CD8-positive, alpha-beta memory T cell (primary cell): ENCODE measurements at regions not wholly inside any gene's neighbourhood (a gene's known extent, or its start where the extent isn't known, plus 50 kb on each side); places are given as distances from the start of the nearest gene placed in this dataset.

Experiments
- CTCF ChIA-PET: fragments of 350-600 bp; sonication (Branson Sonifier 250); formaldehyde crosslinking; loops from one replicate; lab custom pipeline; 2021; ENCODE audit warnings: antibody characterized with exemption; lab: Charles Lee
- POLR2A ChIA-PET: fragments of 350-600 bp; sonication (Branson Sonifier 250); formaldehyde crosslinking; loops from one replicate; lab custom pipeline; 2021; ENCODE audit warnings: antibody characterized with exemption; lab: Charles Lee
- DNase-seq, 5 donors: peaks; one replicate each; pipeline versions ENCODE4 v3.0.0 to v3.0.0-alpha.2; 2020 to 2022; ENCODE audit warnings: mixed read lengths in 1 of 5
- H3K27ac ChIP-seq: one replicate; pipeline ENCODE4 v1.7.0; 2013; ENCODE audit warnings: low read depth, mild to moderate bottlenecking, low read length, moderate library complexity
- H3K27me3 ChIP-seq: 2 replicates; pipeline ENCODE4 v1.7.0; 2013; ENCODE audit warnings: low read length, mild to moderate bottlenecking; ENCODE audit not compliant: insufficient read depth, poor library complexity, severe bottlenecking
- H3K36me3 ChIP-seq: 2 replicates; pipeline ENCODE4 v1.7.0; 2013; ENCODE audit warnings: mild to moderate bottlenecking, low read length, moderate library complexity; ENCODE audit not compliant: insufficient read depth
- H3K4me1 ChIP-seq: 2 replicates; pipeline ENCODE4 v1.7.0; 2013; ENCODE audit warnings: mild to moderate bottlenecking, low read length, moderate library complexity; ENCODE audit not compliant: insufficient read depth
- H3K4me3 ChIP-seq: 2 replicates; pipeline ENCODE4 v1.7.0; 2013; ENCODE audit warnings: mild to moderate bottlenecking, low read length
- H3K9me3 ChIP-seq: 2 replicates; pipeline ENCODE4 v1.7.0; 2013; ENCODE audit warnings: mild to moderate bottlenecking, low read length
- H3K27ac Mint-ChIP-seq, 8 donors: one replicate each; pipeline ENCODE4 v1.8.0; 2020 to 2021; ENCODE audit warnings: mixed read lengths in 8 of 8, mild to moderate bottlenecking in 6 of 8, inconsistent platforms in 3 of 8, moderate library complexity in 3 of 8
- H3K27me3 Mint-ChIP-seq, 2 donors: one replicate each; pipeline ENCODE4 v1.8.0; 2020 to 2021; ENCODE audit warnings: mixed read lengths in 2 of 2, mild to moderate bottlenecking in 1 of 2, moderate library complexity in 1 of 2
- H3K36me3 Mint-ChIP-seq, 3 donors: one replicate each; pipeline ENCODE4 v1.8.0; 2020 to 2021; ENCODE audit warnings: mixed read lengths in 3 of 3, inconsistent platforms in 1 of 3, mild to moderate bottlenecking in 1 of 3
- H3K4me1 Mint-ChIP-seq, 3 donors: one replicate each; pipeline ENCODE4 v1.8.0; 2020 to 2021; ENCODE audit warnings: mixed read lengths in 3 of 3, inconsistent platforms in 1 of 3, mild to moderate bottlenecking in 1 of 3
- H3K4me3 Mint-ChIP-seq, 7 donors: one replicate each; pipeline ENCODE4 v1.8.0; 2020 to 2021; ENCODE audit warnings: mixed read lengths in 7 of 7, mild to moderate bottlenecking in 6 of 7, moderate library complexity in 4 of 7, inconsistent platforms in 2 of 7
- H3K9me3 Mint-ChIP-seq, 5 donors: one replicate each; pipeline ENCODE4 v1.8.0; 2020 to 2022; ENCODE audit warnings: mixed read lengths in 5 of 5, mild to moderate bottlenecking in 3 of 5, moderate library complexity in 2 of 5, inconsistent platforms in 1 of 5

DNA sequence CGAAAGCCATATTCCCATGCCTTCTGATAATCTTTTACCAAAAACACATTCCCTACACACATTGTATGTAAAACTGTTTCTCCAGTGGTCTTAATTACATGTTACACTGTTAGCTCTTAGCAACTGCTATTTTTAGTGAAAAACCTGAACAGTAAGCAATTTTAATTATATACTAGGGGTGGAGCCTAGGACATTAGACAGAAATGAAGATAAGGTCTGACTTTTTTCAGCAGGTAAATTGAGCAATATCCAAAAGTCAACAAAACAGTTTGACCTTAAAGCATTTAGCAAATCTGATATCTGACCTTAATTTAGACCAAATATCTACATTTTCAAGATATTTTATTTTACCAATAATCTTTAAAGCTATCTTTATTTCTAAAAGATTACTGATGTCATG lies 60.2 kb downstream of the PDE6H start:
- Histone ChIP-seq H3K4me3 (no peak overlapping the region), H3K4me1 (no peaks in the 10 kb centered on the region), H3K27ac (no peak overlapping the region), H3K36me3 (no peaks in the 10 kb centered on the region), H3K9me3 (no peaks in the 10 kb centered on the region), H3K27me3 (no peaks in the 10 kb centered on the region)
- CTCF ChIA-PET: no interaction called here
- H3K4me3 Mint-ChIP-seq: no peak overlapping the region
- H3K4me1 Mint-ChIP-seq: no peaks in the 10 kb centered on the region
- H3K27me3 Mint-ChIP-seq: peaks cover 21 to 66% of the 10 kb centered on the region in 2 donors
- H3K27ac Mint-ChIP-seq: no peak overlapping the region
- POLR2A ChIA-PET: no interaction called here
- no peaks in the 10 kb centered on the region for H3K36me3 Mint-ChIP-seq
- H3K9me3 Mint-ChIP-seq: peaks cover 5 to 14% (median 13%) of the 10 kb centered on the region in 5 donors
- no peak for DNase-seq

DNA sequence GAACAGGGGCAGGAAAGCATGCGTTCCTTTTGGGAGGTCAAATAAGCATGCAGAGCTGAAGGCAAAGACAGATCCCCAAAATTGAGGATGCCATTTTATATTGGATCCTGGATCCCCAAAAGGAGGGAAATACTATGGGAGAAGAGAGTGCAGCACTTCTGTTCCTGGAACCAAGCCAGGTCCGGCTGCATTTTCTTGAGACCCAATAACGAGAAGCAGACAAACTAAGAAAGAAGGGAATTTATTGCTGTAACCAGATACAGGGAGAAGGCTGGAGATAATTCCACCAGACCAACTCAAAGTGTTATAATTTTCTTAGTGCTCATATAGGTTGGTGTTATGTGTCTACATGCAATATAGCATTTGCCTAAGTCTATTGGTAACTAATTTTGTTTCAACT lies 60.8 kb downstream of the PDE6H start:
- Mint-ChIP-seq H3K9me3 (peaks cover under 1 to 10% (median 8%) of the 10 kb centered on the region in 5 donors), H3K4me1 (no peaks in the 10 kb centered on the region), H3K36me3 (no peaks in the 10 kb centered on the region), H3K4me3 (no peak overlapping the region), H3K27ac (no peak overlapping the region), H3K27me3 (peaks cover 15 to 60% of the 10 kb centered on the region in 2 donors)
- Histone ChIP-seq H3K27ac (no peak overlapping the region), H3K9me3 (no peaks in the 10 kb centered on the region), H3K4me3 (no peak overlapping the region), H3K4me1 (no peaks in the 10 kb centered on the region), H3K27me3 (no peaks in the 10 kb centered on the region), H3K36me3 (no peaks in the 10 kb centered on the region)
- ChIA-PET CTCF (no interaction called here), POLR2A (no interaction called here)
- no peak for DNase-seq

DNA sequence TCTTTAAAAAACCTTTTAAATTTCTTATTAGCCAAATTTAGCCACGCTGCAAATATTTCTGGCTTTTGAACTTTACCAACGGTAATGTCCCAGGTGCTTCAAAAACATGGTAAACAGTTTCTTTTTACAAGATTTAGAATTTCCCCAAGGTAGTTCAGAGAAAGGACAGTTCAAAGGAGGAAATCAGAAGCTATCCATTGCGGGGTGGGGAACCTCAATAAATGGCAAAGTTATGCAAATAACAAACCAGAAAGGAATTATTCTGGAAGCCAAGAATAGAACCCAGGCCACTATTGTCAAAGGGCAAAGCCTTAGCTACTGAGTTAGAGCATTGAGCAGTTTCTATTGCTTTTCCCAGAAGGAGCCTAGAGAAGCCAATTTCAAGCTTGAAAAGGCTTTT lies 62.3 kb downstream of the PDE6H start:
- Histone ChIP-seq H3K27ac (no peak overlapping the region), H3K4me1 (no peaks in the 10 kb centered on the region), H3K9me3 (no peaks in the 10 kb centered on the region), H3K27me3 (no peaks in the 10 kb centered on the region), H3K4me3 (no peak overlapping the region), H3K36me3 (no peaks in the 10 kb centered on the region)
- Mint-ChIP-seq H3K4me1 (no peaks in the 10 kb centered on the region), H3K36me3 (no peaks in the 10 kb centered on the region), H3K27ac (no peak overlapping the region), H3K27me3 (peaks cover 9 to 54% of the 10 kb centered on the region in 2 donors), H3K4me3 (no peak overlapping the region), H3K9me3 (peaks cover 0 to 1% (median 0%) of the 10 kb centered on the region in 5 donors)
- ChIA-PET POLR2A (no interaction called here), CTCF (no interaction called here)
- no peak for DNase-seq

DNA sequence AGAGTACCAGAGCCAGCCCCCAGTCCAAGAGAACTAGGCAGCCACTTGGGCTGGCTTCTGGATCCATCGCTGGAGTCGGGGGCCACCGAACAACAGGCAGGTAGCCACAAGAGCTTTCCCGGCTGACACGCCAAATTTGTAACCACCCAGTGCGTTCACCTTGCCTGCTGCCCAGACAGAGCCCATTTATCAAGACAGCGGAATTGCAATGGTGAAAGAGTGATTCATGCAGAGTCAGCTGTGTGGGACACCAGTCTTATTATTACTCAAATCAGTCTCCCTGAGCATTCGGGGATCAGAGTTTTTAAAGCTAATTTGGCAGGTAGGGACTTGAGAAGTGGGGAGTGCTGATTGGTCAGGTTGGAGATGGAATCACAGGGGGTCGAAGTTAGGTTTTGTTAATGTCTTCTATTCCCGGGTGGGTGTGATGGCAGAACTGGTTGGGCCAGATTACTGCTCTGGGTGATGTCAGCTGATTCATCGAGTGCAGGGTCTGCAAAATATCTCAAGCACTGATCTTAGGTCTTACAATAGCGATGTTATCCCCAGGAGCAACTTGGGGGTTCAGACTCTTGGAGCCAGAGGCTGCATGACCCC lies 64.3 kb downstream of the PDE6H start:
- Histone ChIP-seq H3K4me3 (no peak overlapping the region), H3K4me1 (no peaks in the 10 kb centered on the region), H3K9me3 (no peaks in the 10 kb centered on the region), H3K27me3 (no peaks in the 10 kb centered on the region), H3K27ac (no peak overlapping the region), H3K36me3 (no peaks in the 10 kb centered on the region)
- H3K4me1 Mint-ChIP-seq: no peaks in the 10 kb centered on the region
- H3K27me3 Mint-ChIP-seq: peaks cover 5 to 50% of the 10 kb centered on the region in 2 donors
- no peak overlapping the region for H3K4me3 Mint-ChIP-seq
- CTCF ChIA-PET: no interaction called here
- POLR2A ChIA-PET: no interaction called here
- no peaks in the 10 kb centered on the region for H3K9me3 Mint-ChIP-seq
- no peak for DNase-seq
- no peak overlapping the region for H3K27ac Mint-ChIP-seq
- H3K36me3 Mint-ChIP-seq: no peaks in the 10 kb centered on the region

DNA sequence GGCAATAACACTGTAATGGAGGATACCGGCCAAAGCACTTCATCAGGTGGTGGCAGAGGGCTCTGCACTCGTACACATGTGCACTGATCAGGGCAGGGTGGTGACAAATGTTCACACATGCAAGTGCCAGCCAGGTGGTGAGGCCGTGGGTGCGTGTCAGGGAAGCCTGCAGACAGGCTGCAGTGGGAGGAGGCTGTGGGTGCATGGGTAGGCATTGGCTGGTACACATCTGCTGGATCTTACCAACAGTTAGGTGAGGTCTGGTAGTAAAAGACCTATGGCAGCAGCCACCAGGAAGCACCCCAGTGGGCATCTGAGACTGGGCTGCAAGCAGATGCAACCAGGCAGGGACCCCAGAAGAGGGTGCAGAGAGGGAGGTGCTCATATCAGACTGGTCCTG lies 65.3 kb downstream of the PDE6H start:
- H3K27me3 Mint-ChIP-seq: peaks cover 5 to 49% of the 10 kb centered on the region in 2 donors
- no peaks in the 10 kb centered on the region for H3K9me3 ChIP-seq
- no peak for DNase-seq
- H3K27ac ChIP-seq: no peak overlapping the region
- no peaks in the 10 kb centered on the region for H3K36me3 ChIP-seq
- no peaks in the 10 kb centered on the region for H3K9me3 Mint-ChIP-seq
- H3K27ac Mint-ChIP-seq: no peak overlapping the region
- H3K4me3 Mint-ChIP-seq: no peak overlapping the region
- H3K27me3 ChIP-seq: no peaks in the 10 kb centered on the region
- no peak overlapping the region for H3K4me3 ChIP-seq
- no peaks in the 10 kb centered on the region for H3K4me1 ChIP-seq
- H3K4me1 Mint-ChIP-seq: no peaks in the 10 kb centered on the region
- H3K36me3 Mint-ChIP-seq: no peaks in the 10 kb centered on the region
- ChIA-PET POLR2A (no interaction called here), CTCF (no interaction called here)

DNA sequence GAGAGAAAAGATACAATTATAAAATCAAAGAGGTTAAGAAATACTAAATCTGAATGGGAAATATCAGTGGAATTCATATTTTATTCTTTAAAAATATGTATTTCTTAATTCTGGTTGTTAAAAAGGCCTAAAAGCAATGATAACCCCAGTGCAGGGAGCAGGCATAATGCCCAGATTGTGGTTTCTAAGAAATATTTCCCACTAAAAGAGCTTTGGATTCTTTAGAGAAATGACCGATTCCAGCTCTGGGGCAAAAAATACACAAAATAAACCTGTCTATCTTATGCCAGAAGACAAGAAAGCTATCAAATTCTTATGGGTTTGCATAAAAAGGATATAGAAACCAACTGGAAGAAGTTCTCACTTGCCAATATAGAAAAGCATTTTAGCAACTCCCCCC lies 71.6 kb downstream of the PDE6H start:
- ChIA-PET CTCF (no interaction called here), POLR2A (interaction anchor here (0.5 kb wide), 1 partner anchor 62 kb away, joined by 3 read pairs; no protein-coding TSS in a partner anchor)
- H3K4me1 ChIP-seq: no peaks in the 10 kb centered on the region
- Mint-ChIP-seq H3K4me1 (no peaks in the 10 kb centered on the region), H3K36me3 (no peaks in the 10 kb centered on the region), H3K27ac (no peak overlapping the region), H3K27me3 (peaks cover 2 to 19% of the 10 kb centered on the region in 2 donors), H3K4me3 (no peak overlapping the region), H3K9me3 (no peaks in the 10 kb centered on the region)
- DNase-seq: no peak
- H3K36me3 ChIP-seq: no peaks in the 10 kb centered on the region
- no peak overlapping the region for H3K4me3 ChIP-seq
- no peaks in the 10 kb centered on the region for H3K9me3 ChIP-seq
- no peak overlapping the region for H3K27ac ChIP-seq
- no peaks in the 10 kb centered on the region for H3K27me3 ChIP-seq

DNA sequence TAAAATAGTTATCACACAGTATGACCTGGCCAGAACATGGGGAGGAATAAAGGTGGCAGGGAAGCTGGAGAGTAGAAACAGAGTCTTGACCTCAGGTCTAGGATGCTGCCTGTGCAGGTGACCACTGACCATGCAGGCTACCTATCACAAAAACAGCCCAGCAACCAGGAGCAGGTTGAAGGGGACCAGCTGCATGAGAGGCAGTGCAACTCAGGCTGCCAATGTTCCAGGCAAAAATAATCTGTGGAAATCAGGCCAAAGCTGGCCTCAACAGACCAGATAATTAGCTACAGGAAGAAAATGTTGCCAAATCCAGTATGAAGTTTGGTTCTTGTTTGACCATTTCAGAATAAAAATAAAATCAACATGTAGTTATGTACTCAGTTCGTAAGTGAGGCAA lies 72.6 kb downstream of the PDE6H start:
- Histone ChIP-seq H3K9me3 (no peaks in the 10 kb centered on the region), H3K36me3 (no peaks in the 10 kb centered on the region), H3K27me3 (no peaks in the 10 kb centered on the region), H3K4me3 (no peak overlapping the region), H3K4me1 (no peaks in the 10 kb centered on the region), H3K27ac (no peak overlapping the region)
- H3K27ac Mint-ChIP-seq: peak overlapping the region in 1 of 8 donors; percentile 74
- ChIA-PET POLR2A (no interaction called here), CTCF (no interaction called here)
- H3K9me3 Mint-ChIP-seq: no peaks in the 10 kb centered on the region
- H3K4me3 Mint-ChIP-seq: no peak overlapping the region
- peaks cover 0 to under 1% (median 0%) of the 10 kb centered on the region in 3 donors for H3K4me1 Mint-ChIP-seq
- no peaks in the 10 kb centered on the region for H3K36me3 Mint-ChIP-seq
- peaks cover 2 to 20% of the 10 kb centered on the region in 2 donors for H3K27me3 Mint-ChIP-seq
- DNase-seq: no peak

DNA sequence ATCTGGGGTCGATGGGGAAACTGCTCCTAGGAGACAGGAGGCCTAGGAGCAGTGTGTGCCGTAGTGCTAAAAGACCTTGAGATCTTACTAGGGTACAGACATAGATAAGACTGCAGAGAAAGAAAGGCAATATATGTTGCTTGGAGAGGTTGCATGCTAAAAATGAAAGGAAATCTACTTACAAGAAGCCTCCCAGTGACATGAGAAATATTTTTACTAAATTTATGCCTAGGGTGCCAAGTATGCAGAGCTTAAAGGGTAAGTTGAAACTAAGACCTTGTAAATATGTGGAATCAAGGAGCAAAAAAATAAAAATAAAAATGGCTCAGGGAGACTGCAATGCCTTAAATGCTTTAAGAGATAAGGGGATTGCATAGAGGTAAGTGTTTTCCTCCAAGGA lies 74.8 kb downstream of the PDE6H start:
- H3K4me3 ChIP-seq: no peak overlapping the region
- Mint-ChIP-seq H3K27me3 (peaks cover 2 to 15% of the 10 kb centered on the region in 2 donors), H3K4me3 (no peak overlapping the region), H3K27ac (no peak overlapping the region), H3K36me3 (no peaks in the 10 kb centered on the region), H3K9me3 (no peaks in the 10 kb centered on the region), H3K4me1 (peaks cover 0 to 5% (median 0%) of the 10 kb centered on the region in 3 donors)
- CTCF ChIA-PET: no interaction called here
- no peak overlapping the region for H3K27ac ChIP-seq
- H3K9me3 ChIP-seq: no peaks in the 10 kb centered on the region
- H3K4me1 ChIP-seq: no peaks in the 10 kb centered on the region
- H3K36me3 ChIP-seq: no peaks in the 10 kb centered on the region
- DNase-seq: no peak
- no peaks in the 10 kb centered on the region for H3K27me3 ChIP-seq
- POLR2A ChIA-PET: no interaction called here
